GM12878 (cell line): ENCODE measurements at regions not wholly inside any gene's neighbourhood (a gene's known extent, or its start where the extent isn't known, plus 50 kb on each side); places are given as distances from the start of the nearest gene placed in this dataset.

Source experiments
- ATAC-seq: fragments of 200-7000 bp; cut with Tn5 transposase; 3 replicates; pipeline ENCODE4 v1.9.1; 2020; ENCODE audit warnings: mild to moderate bottlenecking, moderate library complexity
- BruUV-seq: library from RNA; stranded (reverse); fragments of 400-500 nt; replicated peaks from 2 replicates; lab custom pipeline; 2021; lab: Mats Ljungman, UMichigan
- CTCF ChIA-PET: fragments of 300-600 bp; sonication (Branson Sonifier 250); formaldehyde crosslinking; extraction: SDS; loops from one replicate; lab custom pipeline; 2021; ENCODE audit warnings: inconsistent platforms; lab: Yijun Ruan, JAX
- POLR2A ChIA-PET: fragments of 350-600 bp; formaldehyde crosslinking; extraction: SDS; loops from one replicate; lab custom pipeline; 2021; ENCODE audit warnings: inconsistent platforms; lab: Charles Lee
- RAD21 ChIA-PET: fragments of 300-600 bp; sonication (Branson Sonifier 250); formaldehyde crosslinking; loops from one replicate; lab custom pipeline; 2023; ENCODE audit warnings: antibody characterized with exemption; ENCODE audit not compliant: unreplicated experiment; lab: Charles Lee
- SMC1A ChIA-PET: fragments of 300-600 bp; sonication (Branson Sonifier 250); formaldehyde crosslinking; loops from one replicate; lab custom pipeline; 2023; ENCODE audit not compliant: unreplicated experiment, uncharacterized antibody; lab: Charles Lee
- DNase-seq: peaks from one replicate; pipeline ENCODE4 v3.0.0-alpha.2; 2011; ENCODE audit warnings: low read depth, low spot score
- FAIRE-seq: peaks from 3 replicates; lab custom pipeline; 2011; peaks lifted over from hg19 to GRCh38; lab: Jason Lieb, UNC
- H2AFZ ChIP-seq: 2 replicates; pipeline ENCODE4 v1.6.0; 2011; ENCODE audit warnings: low read depth, low read length, control low read depth; ENCODE audit not compliant: control insufficient read depth
- H3K27ac ChIP-seq: 2 replicates; pipeline ENCODE4 v1.5.1; 2011; ENCODE audit warnings: control low read depth; ENCODE audit not compliant: control insufficient read depth, insufficient read depth
- H3K27me3 ChIP-seq, 2 experiments: replicated peaks in 1 of 2; 2 replicates each; pipeline versions ENCODE4 v1.6.0 to v1.6.1; 2011; ENCODE audit warnings: low read length in 1 of 2; ENCODE audit not compliant: control insufficient read depth in 2 of 2, insufficient read depth in 2 of 2
- H3K36me3 ChIP-seq, 2 experiments: 2 replicates each; pipeline ENCODE4 v1.5.1; 2011; ENCODE audit warnings: low read length in 1 of 2; ENCODE audit not compliant: control insufficient read depth in 2 of 2, insufficient read depth in 2 of 2
- H3K4me1 ChIP-seq: 2 replicates; pipeline ENCODE4 v1.6.1; 2011; ENCODE audit warnings: mild to moderate bottlenecking, low read length, moderate library complexity, mixed read lengths; ENCODE audit not compliant: control insufficient read depth, insufficient read depth
- H3K4me2 ChIP-seq: 2 replicates; pipeline ENCODE4 v1.6.0; 2011; ENCODE audit warnings: control low read depth; ENCODE audit not compliant: control insufficient read depth, insufficient read depth
- H3K4me3 ChIP-seq: fragments of 200-600 bp; sonication (generic); 2 replicates; pipeline ENCODE4 v1.5.1; 2016
- H3K79me2 ChIP-seq: 2 replicates; pipeline ENCODE4 v1.6.0; 2011; ENCODE audit warnings: low read length; ENCODE audit not compliant: control insufficient read depth, insufficient read depth
- H3K9ac ChIP-seq: 2 replicates; pipeline ENCODE4 v1.8.0; 2011; ENCODE audit warnings: low read length, control low read depth, mixed read lengths; ENCODE audit not compliant: control insufficient read depth, insufficient read depth
- H3K9me3 ChIP-seq: replicated peaks from 3 replicates; pipeline ENCODE4 v1.5.1; 2011; ENCODE audit warnings: mild to moderate bottlenecking, low read length; ENCODE audit not compliant: control insufficient read depth, insufficient read depth
- H4K20me1 ChIP-seq: 2 replicates; pipeline ENCODE4 v1.6.0; 2011; ENCODE audit not compliant: control insufficient read depth, insufficient read depth
- E2F4 ChIP-seq: IDR thresholded peaks from 2 replicates; pipeline ENCODE4 v1.6.1; 2012; ENCODE audit warnings: low read depth, low read length, improper control_type of control experiment
- EED ChIP-seq: sonication (generic); IDR thresholded peaks from 2 replicates; pipeline ENCODE4 v1.6.1; 2016; ENCODE audit warnings: antibody characterized with exemption, low read depth
- EP300 ChIP-seq, 2 experiments: fragments of 150-350 bp in 1 of 2; IDR thresholded peaks; 2 replicates each; pipeline ENCODE4 v1.6.1; 2011 to 2012; ENCODE audit warnings: low read depth in 2 of 2, low read length in 2 of 2, borderline replicate concordance in 1 of 2, improper control_type of control experiment in 1 of 2, inconsistent platforms in 1 of 2; ENCODE audit not compliant: control insufficient read depth in 1 of 2
- KLF5 ChIP-seq: fragments of 450-650 bp; IDR thresholded peaks from 2 replicates; pipeline ENCODE4 v1.6.1; 2014; ENCODE audit warnings: mild to moderate bottlenecking; ENCODE audit not compliant: partially characterized antibody
- NR2C1 ChIP-seq: fragments of 450-650 bp; IDR thresholded peaks from 2 replicates; pipeline ENCODE4 v1.6.1; 2017; ENCODE audit warnings: antibody characterized with exemption, mild to moderate bottlenecking, moderate library complexity
- NRF1 ChIP-seq: conservative IDR thresholded peaks from 2 replicates; pipeline ENCODE4 v1.6.1; 2011; ENCODE audit warnings: mild to moderate bottlenecking, low read depth, low read length, improper control_type of control experiment
- POLR2AphosphoS2 ChIP-seq: IDR thresholded peaks from 2 replicates; pipeline ENCODE4 v1.6.1; 2011; ENCODE audit warnings: low read depth, mild to moderate bottlenecking, low read length, improper control_type of control experiment, moderate library complexity
- RCOR1 ChIP-seq: conservative IDR thresholded peaks from 2 replicates; pipeline ENCODE4 v1.6.1; 2012; ENCODE audit warnings: low read depth, low read length, improper control_type of control experiment
- RFX5 ChIP-seq: IDR thresholded peaks from 2 replicates; pipeline ENCODE4 v1.6.1; 2011; ENCODE audit warnings: low read depth, low read length, improper control_type of control experiment
- SMAD5 ChIP-seq: IDR thresholded peaks from 2 replicates; pipeline ENCODE4 v1.6.1; 2016; ENCODE audit warnings: antibody characterized with exemption, low read depth
- SMARCA5 ChIP-seq: fragments of 450-650 bp; IDR thresholded peaks from 2 replicates; pipeline ENCODE4 v1.6.1; 2017; ENCODE audit warnings: mild to moderate bottlenecking
- SREBF2 ChIP-seq: IDR thresholded peaks from 2 replicates; pipeline ENCODE4 v1.6.1; 2012; ENCODE audit warnings: mild to moderate bottlenecking, low read length
- YY1 ChIP-seq: IDR thresholded peaks from 2 replicates; pipeline ENCODE4 v1.6.1; 2011; ENCODE audit warnings: low read depth, mild to moderate bottlenecking, low read length
- ZNF622 ChIP-seq: fragments of 450-650 bp; IDR thresholded peaks from 2 replicates; pipeline ENCODE4 v1.6.1; 2017; ENCODE audit warnings: mild to moderate bottlenecking, inconsistent platforms
- WGBS: methylation state at CpG from one replicate; pipeline ENCODE4 v1.1.6; 2016; ENCODE audit warnings: low lambda C conversion rate; ENCODE audit not compliant: insufficient replicate concordance, insufficient coverage; ENCODE audit errors: missing lambda C conversion rate; 5-methylcytosine and 5-hydroxymethylcytosine counted together
- in situ Hi-C: fragments of 300-500 bp; cut with MboI; formaldehyde crosslinking; loops from 9 replicates; pipeline ENCODE4 v1.14.3; 2018; ENCODE audit warnings: mixed read lengths
- intact Hi-C: fragments of 100-400 bp; cut with micrococcal nuclease; formaldehyde crosslinking; loops from one replicate; pipeline ENCODE4 v1.14.2; 2022; ENCODE audit not compliant: unreplicated experiment
- TF ChIP-seq, protein P1 (sequence below): IDR thresholded peaks from 2 replicates; pipeline ENCODE4 v1.6.1; 2012; ENCODE audit warnings: low read length, inconsistent platforms

DNA sequence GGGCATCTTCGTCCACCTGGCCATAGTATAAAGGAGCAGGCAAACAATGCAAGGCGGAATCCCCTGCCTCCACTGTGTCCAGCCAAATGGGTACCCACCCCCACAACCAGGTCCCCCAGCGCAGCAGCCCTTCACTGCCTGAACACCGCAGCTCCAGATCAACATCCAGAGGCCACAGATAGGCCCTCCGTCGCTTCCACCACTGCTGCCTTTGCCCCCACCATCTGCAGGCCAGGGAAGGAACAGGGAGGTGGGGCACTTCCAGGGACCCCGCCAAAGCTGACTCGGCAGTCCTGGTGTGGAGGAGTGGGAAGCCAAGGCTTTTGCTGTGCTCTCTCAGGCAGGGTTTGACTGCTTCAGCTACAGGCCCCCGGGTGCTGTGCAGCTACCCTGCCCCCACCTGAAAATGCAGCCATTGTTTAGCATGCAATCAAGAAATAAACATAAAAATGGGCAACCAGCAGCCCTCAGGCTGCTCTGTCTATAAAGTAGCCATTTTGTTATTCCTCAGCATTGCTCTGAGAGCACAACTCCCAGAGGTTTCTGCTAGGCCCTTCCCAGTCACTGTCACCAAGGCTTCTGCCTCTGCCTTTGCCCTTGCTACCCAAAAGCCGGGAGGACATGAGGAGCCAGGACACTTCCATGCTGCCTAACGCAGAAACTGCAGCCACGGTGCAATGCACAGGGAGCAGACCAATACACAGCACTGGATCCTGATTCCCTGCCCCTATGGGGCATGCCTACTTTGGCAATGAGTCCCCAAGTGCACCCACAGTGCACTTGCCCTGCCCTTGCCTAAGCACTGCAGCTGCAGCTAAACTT lies 733.2 kb upstream of the KLHL1 start:
- WGBS: 28% methylated on average over 12 of the region's 12 CpGs
- H3K9me3 ChIP-seq: no peaks in the 10 kb centered on the region
- H3K9ac ChIP-seq: no peak overlapping the region
- H3K4me2 ChIP-seq: no peak overlapping the region
- H3K4me1 ChIP-seq: no peaks in the 10 kb centered on the region
- ChIA-PET CTCF (interaction anchor here (0.6 kb wide), 1 partner anchor 41 kb away, joined by 3 read pairs; no protein-coding TSS in a partner anchor), SMC1A (no interaction called here), POLR2A (no interaction called here), RAD21 (no interaction called here)
- H3K36me3 ChIP-seq: no peaks in the 10 kb centered on the region
- H3K79me2 ChIP-seq: no peaks in the 10 kb centered on the region
- no peak for DNase-seq
- BruUV-seq: no TSS peak
- H2AFZ ChIP-seq: no peak overlapping the region
- H3K27me3 ChIP-seq: no peaks in the 10 kb centered on the region; a peak in 1 of 4 replicates
- FAIRE-seq: no peak
- no peak; the same call in 2 of the 3 replicates for ATAC-seq
- H3K27ac ChIP-seq: no peak overlapping the region
- TF ChIP-seq, protein P1, sequence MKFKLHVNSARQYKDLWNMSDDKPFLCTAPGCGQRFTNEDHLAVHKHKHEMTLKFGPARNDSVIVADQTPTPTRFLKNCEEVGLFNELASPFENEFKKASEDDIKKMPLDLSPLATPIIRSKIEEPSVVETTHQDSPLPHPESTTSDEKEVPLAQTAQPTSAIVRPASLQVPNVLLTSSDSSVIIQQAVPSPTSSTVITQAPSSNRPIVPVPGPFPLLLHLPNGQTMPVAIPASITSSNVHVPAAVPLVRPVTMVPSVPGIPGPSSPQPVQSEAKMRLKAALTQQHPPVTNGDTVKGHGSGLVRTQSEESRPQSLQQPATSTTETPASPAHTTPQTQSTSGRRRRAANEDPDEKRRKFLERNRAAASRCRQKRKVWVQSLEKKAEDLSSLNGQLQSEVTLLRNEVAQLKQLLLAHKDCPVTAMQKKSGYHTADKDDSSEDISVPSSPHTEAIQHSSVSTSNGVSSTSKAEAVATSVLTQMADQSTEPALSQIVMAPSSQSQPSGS: no peak
- H4K20me1 ChIP-seq: no peaks in the 10 kb centered on the region
- no peak overlapping the region for H3K4me3 ChIP-seq
- intact Hi-C loops (no loop called here), in situ Hi-C loops (no loop called here)

GRCh38 chr13:70835371-70835770 lies 727.1 kb upstream of the KLHL1 start:
- H3K9ac ChIP-seq: no peak overlapping the region
- no peaks in the 10 kb centered on the region for H3K79me2 ChIP-seq
- H2AFZ ChIP-seq: no peak overlapping the region
- ATAC-seq (no peak), FAIRE-seq (no peak), DNase-seq (no peak)
- no peaks in the 10 kb centered on the region for H3K9me3 ChIP-seq
- no peaks in the 10 kb centered on the region for H3K4me1 ChIP-seq
- H3K27me3 ChIP-seq: no peaks in the 10 kb centered on the region
- CTCF ChIA-PET: no interaction called here
- H3K27ac ChIP-seq: no peak overlapping the region
- intact Hi-C loops (no loop called here), in situ Hi-C loops (no loop called here)
- SMC1A ChIA-PET: no interaction called here
- POLR2A ChIA-PET: no interaction called here
- H3K36me3 ChIP-seq: no peaks in the 10 kb centered on the region
- H3K4me3 ChIP-seq: no peak overlapping the region
- no peaks in the 10 kb centered on the region for H4K20me1 ChIP-seq
- 0% methylated on average over 1 of the region's 1 CpG for WGBS
- BruUV-seq: no TSS peak
- no peak overlapping the region for H3K4me2 ChIP-seq
- RAD21 ChIA-PET: no interaction called here
- no peak for TF ChIP-seq EED
- TF ChIP-seq POLR2AphosphoS2: no peak
- TF ChIP-seq ZNF622: no peak
- no peak for TF ChIP-seq NR2C1
- no peak for TF ChIP-seq KLF5
- TF ChIP-seq E2F4: no peak
- no peak for TF ChIP-seq RCOR1
- no peak for TF ChIP-seq EP300 (IDR thresholded peaks at IDR 0.05; ENCODE audit: borderline replicate concordance in 1 of 2, control insufficient read depth in 1 of 2, low read depth in 2 of 2, low read length in 2 of 2)
- TF ChIP-seq SMAD5: no peak
- TF ChIP-seq SREBF2: no peak
- TF ChIP-seq SMARCA5: no peak
- no peak for TF ChIP-seq RFX5
- TF ChIP-seq NRF1: no peak
- no peak for TF ChIP-seq YY1
